ENCODE measurements at regions not wholly inside any gene's neighbourhood (a gene's known extent, or its start where the extent isn't known, plus 50 kb on each side); places are given as distances from the start of the nearest gene placed in this dataset.
"Not testable (repeated sequence)": the region's sequence is repeated elsewhere in the genome, so short reads cannot be mapped to it uniquely, and the experiment has no call there.

DNA sequence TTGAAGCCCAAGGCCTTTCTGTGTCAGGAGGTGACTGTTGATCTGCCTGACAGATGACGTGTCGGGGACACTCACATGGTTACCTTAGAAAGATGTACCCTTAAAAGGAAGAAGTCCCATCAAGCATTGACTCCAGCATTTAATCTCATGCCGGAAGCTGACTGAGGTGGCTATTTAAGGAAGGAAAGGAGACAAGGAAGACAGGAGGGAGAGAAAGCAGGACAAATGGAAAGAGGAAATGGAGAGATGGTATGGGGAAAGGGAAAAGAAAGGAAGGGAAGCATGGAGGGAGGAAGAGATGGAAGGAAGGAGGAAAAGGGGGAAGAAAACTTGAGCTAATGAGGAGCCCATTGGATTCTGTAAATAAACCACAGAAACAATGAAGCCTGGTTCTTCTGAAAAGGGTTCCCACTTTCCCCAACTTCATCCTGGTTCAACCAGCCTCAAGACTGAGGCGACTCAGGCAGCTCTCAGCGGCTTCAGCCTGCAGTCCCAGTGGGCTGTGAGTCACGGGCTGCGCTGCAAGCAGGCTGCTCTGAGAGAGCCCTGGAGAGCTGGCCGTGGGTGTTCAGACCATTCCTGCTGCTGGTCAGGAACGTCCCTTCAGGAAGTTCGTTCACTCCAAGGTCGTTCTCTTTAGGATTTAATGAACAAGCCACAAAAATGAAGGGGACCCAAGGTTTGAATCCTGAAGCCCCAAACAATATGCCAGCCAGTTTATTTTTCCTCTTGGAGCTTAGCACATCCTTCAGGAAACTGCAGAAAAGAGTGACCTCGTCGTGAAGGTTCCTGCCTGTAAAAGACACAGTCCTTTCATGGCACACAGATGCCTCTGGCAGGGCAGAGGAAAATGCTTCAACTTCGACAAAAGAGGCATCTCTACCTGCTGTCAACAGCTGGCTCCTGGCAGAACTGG lies 69.6 kb upstream of the THBS1 start:
- DNase-seq (ENCODE audit: low spot score) (peak; percentile 81), FAIRE-seq (no peak)

DNA sequence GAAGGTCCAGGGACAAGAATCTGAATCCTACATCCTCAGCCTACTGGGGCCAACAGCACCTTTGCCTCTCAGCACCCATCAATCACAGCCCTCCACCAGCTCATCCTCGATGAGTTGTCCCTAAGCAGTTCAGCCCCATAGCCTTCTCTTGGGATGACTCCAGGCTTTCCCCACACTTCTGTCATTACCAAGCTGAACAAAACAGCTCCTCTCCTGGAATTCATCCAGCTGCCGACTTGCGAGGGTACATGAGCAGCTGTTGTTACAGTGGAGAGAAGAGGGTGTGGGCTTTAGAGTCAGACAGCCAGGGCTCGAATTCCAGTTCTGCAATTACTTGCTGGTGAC lies 69.0 kb upstream of the THBS1 start:
- FAIRE-seq (no peak), DNase-seq (ENCODE audit: low spot score) (peak; percentile 19)

DNA sequence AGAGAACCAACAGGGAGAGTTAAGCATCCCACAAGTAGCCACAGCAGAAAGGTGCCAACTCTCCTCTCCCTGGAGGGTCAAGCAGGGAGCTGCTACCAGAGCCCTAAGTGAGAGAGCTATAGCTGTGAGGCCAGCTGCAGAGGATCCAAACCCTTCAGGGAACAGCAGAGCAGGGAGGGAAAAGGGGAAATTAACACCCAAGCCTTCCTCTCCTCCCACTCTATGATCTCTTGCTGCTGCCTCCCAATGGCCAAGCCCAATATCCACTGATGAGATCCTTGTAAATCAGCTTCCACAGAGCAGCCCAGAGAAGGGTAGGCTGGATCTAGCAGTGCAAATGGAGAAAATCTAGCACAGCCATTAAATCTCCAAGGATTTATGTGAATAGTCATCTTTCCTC lies 68.2 kb upstream of the THBS1 start:
- DNase-seq (ENCODE audit: low spot score) (no peak), FAIRE-seq (no peak)

DNA sequence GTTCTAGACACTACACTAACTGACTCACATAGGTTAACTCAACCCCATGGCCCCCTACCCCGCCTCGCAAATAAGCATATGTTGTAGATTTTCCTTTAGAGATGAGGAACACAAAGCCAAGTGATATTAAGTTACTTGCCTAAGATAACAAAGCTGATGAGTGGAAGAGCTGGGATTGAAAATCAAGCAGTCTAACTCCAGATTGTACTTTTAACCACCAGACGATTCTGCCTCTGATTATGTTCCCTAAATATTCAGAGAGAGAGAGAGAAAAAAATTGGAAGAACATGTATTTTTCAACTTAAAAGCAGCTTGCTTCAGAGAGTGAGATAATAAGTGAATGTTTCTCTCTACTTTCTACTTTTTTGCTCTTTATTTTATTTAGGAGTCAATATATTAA lies 66.9 kb upstream of the THBS1 start:
- DNase-seq (ENCODE audit: low spot score) (no peak), FAIRE-seq (no peak)

DNA sequence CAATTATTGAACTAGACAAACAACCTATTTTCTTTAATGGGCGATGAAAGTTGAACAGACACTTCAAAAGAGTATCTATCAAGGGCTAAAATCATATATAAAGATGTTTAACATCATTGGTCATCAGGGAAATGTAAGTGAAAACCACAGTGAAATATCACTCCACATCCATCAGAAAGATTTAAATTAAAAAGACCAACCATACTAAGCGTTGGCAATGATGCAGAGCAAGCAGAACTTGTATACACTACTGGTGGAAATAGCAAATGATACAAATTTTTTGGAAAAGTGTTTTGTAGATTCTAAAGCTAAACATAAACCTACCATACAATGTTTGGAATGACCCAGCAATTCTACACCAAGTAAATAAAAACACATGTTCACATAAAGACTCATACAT lies 65.9 kb upstream of the THBS1 start:
- FAIRE-seq (no peak), DNase-seq (ENCODE audit: low spot score) (no peak)

DNA sequence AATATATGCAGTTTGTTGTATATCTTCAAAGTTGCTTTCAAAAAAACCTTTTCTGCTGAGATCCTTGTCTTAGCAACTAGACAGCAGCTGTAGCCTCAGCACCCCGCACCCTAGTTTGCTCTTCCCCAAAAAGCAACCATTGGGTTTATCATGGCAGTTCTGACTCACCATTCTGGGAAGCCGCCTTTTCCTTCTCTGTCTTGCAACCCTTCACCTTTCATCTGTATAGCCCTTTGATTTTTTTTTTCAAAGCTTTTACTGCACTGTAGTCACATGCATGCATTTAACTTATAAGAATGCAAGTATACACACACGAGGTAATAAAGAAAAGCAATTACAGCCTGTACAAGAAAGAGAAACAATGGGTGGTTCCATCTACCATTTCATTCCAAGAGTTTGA lies 65.1 kb upstream of the THBS1 start:
- DNase-seq (ENCODE audit: low spot score) (no peak), FAIRE-seq (no peak)

DNA sequence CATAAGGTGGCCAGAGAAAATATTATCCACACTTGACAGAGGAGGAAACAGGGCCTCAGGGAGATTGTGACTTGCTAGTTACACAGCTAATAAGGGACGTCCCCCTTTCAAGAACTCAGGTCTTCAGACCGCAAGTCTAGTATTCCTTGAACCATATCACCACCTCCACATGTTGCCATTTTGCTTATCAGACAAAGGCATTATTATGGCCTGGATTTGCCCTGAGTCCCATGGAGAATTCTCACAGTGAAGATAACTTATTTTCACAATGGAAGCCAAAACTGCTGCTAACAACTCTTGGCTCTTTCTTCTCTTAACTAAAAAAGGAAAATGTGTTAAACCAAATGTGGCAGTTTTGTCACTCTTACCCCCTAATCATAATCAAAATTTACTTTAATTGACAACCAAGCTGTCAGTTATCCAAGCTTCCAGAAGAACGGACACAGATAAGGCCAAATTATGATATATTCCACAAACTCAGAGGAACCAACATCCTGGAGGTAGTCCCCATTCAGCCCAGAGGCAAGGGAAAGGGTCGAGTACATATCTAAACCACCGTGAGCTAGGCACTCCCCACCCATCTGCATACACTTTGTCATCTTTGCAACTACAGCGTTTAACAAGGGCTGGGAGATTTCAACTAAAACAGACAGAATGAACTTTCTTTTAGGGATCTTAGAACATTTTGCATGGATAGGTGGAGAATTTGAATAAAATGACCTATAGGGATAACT lies 63.6 kb upstream of the THBS1 start:
- DNase-seq (ENCODE audit: low spot score) (no peak), FAIRE-seq (no peak)

DNA sequence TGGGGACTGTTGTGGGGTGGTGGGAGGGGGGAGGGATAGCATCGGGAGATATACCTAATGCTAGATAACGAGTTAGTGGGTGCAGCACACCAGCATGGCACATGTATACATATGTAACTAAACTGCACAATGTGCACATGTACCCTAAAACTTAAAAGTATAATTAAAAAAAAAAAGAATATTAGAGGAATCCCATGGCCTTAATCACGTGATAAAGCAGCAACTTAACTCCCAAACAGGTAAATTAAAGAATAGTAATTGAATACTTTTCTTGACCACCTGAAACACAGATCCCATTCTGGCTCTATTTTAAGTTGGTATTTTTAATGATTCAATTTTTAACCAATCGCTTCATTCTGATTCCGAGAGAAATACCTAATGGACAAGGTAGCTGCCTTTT lies 56.9 kb upstream of the THBS1 start:
- not testable (repeated sequence) for DNase-seq (ENCODE audit: low spot score); FAIRE-seq

DNA sequence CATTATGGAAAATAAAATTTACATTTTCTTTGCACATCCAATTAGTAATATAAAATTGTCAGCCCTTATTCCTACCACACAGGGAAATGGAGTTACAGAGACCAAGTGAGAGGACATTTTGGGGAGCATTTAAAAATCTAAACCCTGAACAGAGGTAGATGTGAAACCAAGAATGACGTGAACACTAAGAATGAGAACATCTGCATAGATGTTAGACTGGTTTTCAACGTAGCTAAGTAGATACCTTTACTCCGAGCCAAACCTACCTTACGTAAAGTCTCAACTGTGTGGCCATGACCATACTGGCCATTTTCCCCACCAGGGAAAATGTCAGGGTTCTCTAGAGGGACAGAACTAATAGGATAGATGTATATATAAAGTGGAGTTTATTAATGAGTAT lies 51.4 kb upstream of the THBS1 start:
- FAIRE-seq (no peak), DNase-seq (ENCODE audit: low spot score) (no peak)

DNA sequence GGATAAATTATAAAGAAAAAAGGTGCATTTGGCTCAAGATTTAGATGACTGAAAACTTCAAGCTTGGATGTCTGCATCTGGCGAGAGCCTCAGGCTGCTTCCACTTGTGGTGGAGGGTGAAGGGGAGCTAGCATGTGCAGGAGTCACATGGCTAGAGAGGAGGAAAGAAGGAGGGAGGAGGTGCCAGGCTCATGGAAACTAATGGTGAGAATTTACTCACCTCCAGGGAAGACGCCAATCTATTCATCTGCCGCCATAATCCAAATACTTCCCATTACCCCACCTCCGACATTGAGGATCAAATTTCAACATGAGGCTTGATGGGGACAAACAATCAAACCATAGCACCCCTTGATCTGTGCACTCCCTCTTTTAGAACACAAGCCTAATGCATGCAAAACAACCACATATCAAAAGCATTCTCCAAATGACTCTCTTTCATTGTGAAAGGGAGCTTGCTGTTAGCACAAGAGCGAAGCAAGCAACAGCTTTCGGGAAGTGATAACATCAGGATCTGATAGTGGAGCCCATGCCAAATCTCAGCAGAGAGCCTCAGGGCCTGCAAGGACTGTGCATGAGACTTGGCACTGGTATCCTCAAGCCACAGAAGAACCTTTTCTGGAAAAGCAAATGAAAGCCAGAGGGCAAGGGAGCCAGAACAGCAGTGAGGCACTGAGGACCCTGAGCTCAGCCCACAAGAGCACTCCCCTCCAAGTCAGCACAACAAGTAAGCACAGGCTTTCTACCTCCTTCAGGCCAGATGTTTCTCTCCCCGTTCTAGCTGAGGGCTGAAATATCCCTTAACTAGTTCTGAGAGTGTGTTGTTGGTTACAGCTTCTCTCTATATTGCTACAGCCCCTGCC lies 50.2 kb upstream of the THBS1 start:
- no peak for FAIRE-seq
- no peak for DNase-seq (ENCODE audit: low spot score)
